ENCODE measurements at regions not wholly inside any gene's neighbourhood (a gene's known extent, or its start where the extent isn't known, plus 50 kb on each side); places are given as distances from the start of the nearest gene placed in this dataset.

- no peak overlapping the region for H3K27ac ChIP-seq (ENCODE audit: low read depth, low read length)
- TF ChIP-seq CTCF (IDR thresholded peaks at IDR 0.05; ENCODE audit: extremely low read depth, low read depth, low read length), result no peak
- H3K4me3 ChIP-seq (ENCODE audit: insufficient read depth, low read length), result no peak overlapping the region
- H4K20me1 ChIP-seq (ENCODE audit: insufficient read depth, low read length), result no peaks in the 10 kb centered on the region
- no peaks in the 10 kb centered on the region for H3K4me1 ChIP-seq (ENCODE audit: insufficient read depth, low read length)
- no peak overlapping the region for H3K4me2 ChIP-seq (ENCODE audit: insufficient read depth, low read length)
- no peak for DNase-seq (ENCODE audit: insufficient read length, low spot score, missing footprints)
- no peaks in the 10 kb centered on the region for H3K79me2 ChIP-seq (ENCODE audit: insufficient read depth, low read length)
- H3K36me3 ChIP-seq (ENCODE audit: insufficient read depth, low read length), result no peaks in the 10 kb centered on the region
- H3K27me3 ChIP-seq (ENCODE audit: insufficient read depth, low read length), result no peaks in the 10 kb centered on the region
- H3K9me3 ChIP-seq (ENCODE audit: low read depth, low read length), result no peaks in the 10 kb centered on the region
- H2AFZ ChIP-seq (ENCODE audit: low read length), result no peak overlapping the region
Observed at GRCh38 chr1:57857809-57858208, 433.9 kb upstream of the DAB1 start.

- no peaks in the 10 kb centered on the region for H3K27me3 ChIP-seq (ENCODE audit: insufficient read depth, low read length)
- no peak overlapping the region for H3K4me3 ChIP-seq (ENCODE audit: insufficient read depth, low read length)
- no peaks in the 10 kb centered on the region for H3K79me2 ChIP-seq (ENCODE audit: insufficient read depth, low read length)
- no peaks in the 10 kb centered on the region for H3K36me3 ChIP-seq (ENCODE audit: insufficient read depth, low read length)
- TF ChIP-seq CTCF (IDR thresholded peaks at IDR 0.05; ENCODE audit: extremely low read depth, low read depth, low read length), result no peak
- H3K4me1 ChIP-seq (ENCODE audit: insufficient read depth, low read length), result no peaks in the 10 kb centered on the region
- H4K20me1 ChIP-seq (ENCODE audit: insufficient read depth, low read length), result no peaks in the 10 kb centered on the region
- H3K9me3 ChIP-seq (ENCODE audit: low read depth, low read length), result no peaks in the 10 kb centered on the region
- H3K27ac ChIP-seq (ENCODE audit: low read depth, low read length), result no peak overlapping the region
- H2AFZ ChIP-seq (ENCODE audit: low read length), result no peak overlapping the region
- no peak for DNase-seq (ENCODE audit: insufficient read length, low spot score, missing footprints)
- no peak overlapping the region for H3K4me2 ChIP-seq (ENCODE audit: insufficient read depth, low read length)
Observed at GRCh38 chr1:57854436-57854835, 430.6 kb upstream of the DAB1 start.

- H4K20me1 ChIP-seq (ENCODE audit: insufficient read depth, low read length), result no peaks in the 10 kb centered on the region
- H2AFZ ChIP-seq (ENCODE audit: low read length), result no peak overlapping the region
- TF ChIP-seq CTCF (IDR thresholded peaks at IDR 0.05; ENCODE audit: extremely low read depth, low read depth, low read length), result no peak
- H3K27me3 ChIP-seq (ENCODE audit: insufficient read depth, low read length), result no peaks in the 10 kb centered on the region
- H3K4me3 ChIP-seq (ENCODE audit: insufficient read depth, low read length), result no peak overlapping the region
- no peaks in the 10 kb centered on the region for H3K4me1 ChIP-seq (ENCODE audit: insufficient read depth, low read length)
- no peak overlapping the region for H3K4me2 ChIP-seq (ENCODE audit: insufficient read depth, low read length)
- H3K36me3 ChIP-seq (ENCODE audit: insufficient read depth, low read length), result no peaks in the 10 kb centered on the region
- no peaks in the 10 kb centered on the region for H3K9me3 ChIP-seq (ENCODE audit: low read depth, low read length)
- no peak for DNase-seq (ENCODE audit: insufficient read length, low spot score, missing footprints)
- H3K79me2 ChIP-seq (ENCODE audit: insufficient read depth, low read length), result no peaks in the 10 kb centered on the region
- H3K27ac ChIP-seq (ENCODE audit: low read depth, low read length), result no peak overlapping the region
Observed at GRCh38 chr1:57850176-57850940, 426.5 kb upstream of the DAB1 start.

- Histone ChIP-seq H3K79me2 (ENCODE audit: insufficient read depth, low read length) (no peaks in the 10 kb centered on the region), H4K20me1 (ENCODE audit: insufficient read depth, low read length) (no peaks in the 10 kb centered on the region), H3K36me3 (ENCODE audit: insufficient read depth, low read length) (no peaks in the 10 kb centered on the region), H3K4me2 (ENCODE audit: insufficient read depth, low read length) (no peak overlapping the region), H3K9me3 (ENCODE audit: low read depth, low read length) (no peaks in the 10 kb centered on the region), H3K27ac (ENCODE audit: low read depth, low read length) (no peak overlapping the region), H2AFZ (ENCODE audit: low read length) (no peak overlapping the region), H3K27me3 (ENCODE audit: insufficient read depth, low read length) (no peaks in the 10 kb centered on the region), H3K4me3 (ENCODE audit: insufficient read depth, low read length) (no peak overlapping the region), H3K4me1 (ENCODE audit: insufficient read depth, low read length) (no peaks in the 10 kb centered on the region)
- no peak for DNase-seq (ENCODE audit: insufficient read length, low spot score, missing footprints)
- TF ChIP-seq CTCF (IDR thresholded peaks at IDR 0.05; ENCODE audit: extremely low read depth, low read depth, low read length), result no peak
Observed at GRCh38 chr1:57848406-57848805, 424.5 kb upstream of the DAB1 start.
